ENCODE measurements at regions not wholly inside any gene's neighbourhood (a gene's known extent, or its start where the extent isn't known, plus 50 kb on each side); places are given as distances from the start of the nearest gene placed in this dataset.

- TF ChIP-seq ZBTB11 (CRISPR knock-in tag; IDR thresholded peaks at IDR 0.05) (no peak), MTA3 (IDR thresholded peaks at IDR 0.05; ENCODE audit: borderline replicate concordance, low read length) (no peak)
These were observed 995.1 kb upstream of the INTU start (continued) for GRCh38 chr4:126637706-126638105.

GRCh38 chr4:126647320-126647719 lies 985.4 kb upstream of the INTU start:
- H3K9me3 ChIP-seq (replicated peaks; ENCODE audit: control insufficient read depth, insufficient read depth, low read length), result no peaks in the 10 kb centered on the region
- peak; percentile 26; the same call in 1 of the 3 replicates for ATAC-seq
- ChIA-PET CTCF (no interaction called here), SMC1A (ENCODE audit: uncharacterized antibody, unreplicated experiment) (no interaction called here), RAD21 (ENCODE audit: unreplicated experiment) (no interaction called here), POLR2A (no interaction called here)
- H3K79me2 ChIP-seq (ENCODE audit: control insufficient read depth, insufficient read depth, low read length), result no peaks in the 10 kb centered on the region
- 16% methylated on average over 3 of the region's 3 CpGs for WGBS (ENCODE audit: insufficient coverage, insufficient replicate concordance, low lambda C conversion rate, missing lambda C conversion rate)
- no peak for DNase-seq (ENCODE audit: low read depth, low spot score)
- no TSS peak for BruUV-seq (replicated peaks)
- in situ Hi-C loops (cut with MboI), result no loop called here
- H3K36me3 ChIP-seq (ENCODE audit: control insufficient read depth in 2 of 2, insufficient read depth in 2 of 2, low read length in 1 of 2), result no peaks in the 10 kb centered on the region
- H3K9ac ChIP-seq (ENCODE audit: control insufficient read depth, insufficient read depth, low read length), result no peak overlapping the region
- H3K27ac ChIP-seq (ENCODE audit: control insufficient read depth, insufficient read depth), result no peak overlapping the region
- H4K20me1 ChIP-seq (ENCODE audit: control insufficient read depth, insufficient read depth), result no peaks in the 10 kb centered on the region
- no peak for FAIRE-seq
- H3K27me3 ChIP-seq (replicated peaks in 1 of 2; ENCODE audit: control insufficient read depth in 2 of 2, insufficient read depth in 2 of 2, low read length in 1 of 2), result no peaks in the 10 kb centered on the region
- H3K4me1 ChIP-seq (ENCODE audit: control insufficient read depth, insufficient read depth, low read length), result no peaks in the 10 kb centered on the region
- TF ChIP-seq CREM (IDR thresholded peaks at IDR 0.05; ENCODE audit: low read depth) (no peak), SPI1 (IDR thresholded peaks at IDR 0.05; ENCODE audit: borderline replicate concordance, insufficient read depth, low read depth, low read length) (peak; percentile 50; the same call in 1 of the 2 replicates)
- H3K4me3 ChIP-seq, result no peak overlapping the region
- intact Hi-C loops (cut with micrococcal nuclease; ENCODE audit: unreplicated experiment), result no loop called here
- no peak overlapping the region for H2AFZ ChIP-seq (ENCODE audit: control insufficient read depth, low read depth, low read length)
- no peak overlapping the region for H3K4me2 ChIP-seq (ENCODE audit: control insufficient read depth, insufficient read depth)
